ENCODE measurements at regions not wholly inside any gene's neighbourhood (a gene's known extent, or its start where the extent isn't known, plus 50 kb on each side); places are given as distances from the start of the nearest gene placed in this dataset.
"Not testable (repeated sequence)": the region's sequence is repeated elsewhere in the genome, so short reads cannot be mapped to it uniquely, and the experiment has no call there.

DNA sequence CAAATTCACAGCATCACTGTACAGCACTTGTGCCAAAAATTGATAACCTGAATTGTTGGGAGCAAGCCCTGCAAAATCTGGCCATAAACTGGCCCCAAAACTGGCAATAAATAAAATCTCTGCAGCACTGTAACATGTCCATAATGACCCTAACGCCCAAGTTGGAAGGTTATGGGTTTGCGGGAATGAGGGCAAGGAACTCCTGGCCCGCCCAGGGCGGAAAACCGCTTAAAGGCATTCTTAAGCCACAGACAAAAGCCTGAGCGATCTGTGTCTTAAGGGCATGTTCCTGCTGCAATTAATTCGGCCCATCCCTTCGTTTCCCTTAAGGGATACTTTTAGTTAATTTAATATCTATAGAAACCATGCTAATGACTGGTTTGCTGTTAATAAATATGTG is 690.1 kb upstream of the EPHA5 start:
- DNase-seq; intact Hi-C loops (cut with DNase I): not testable (repeated sequence)

DNA sequence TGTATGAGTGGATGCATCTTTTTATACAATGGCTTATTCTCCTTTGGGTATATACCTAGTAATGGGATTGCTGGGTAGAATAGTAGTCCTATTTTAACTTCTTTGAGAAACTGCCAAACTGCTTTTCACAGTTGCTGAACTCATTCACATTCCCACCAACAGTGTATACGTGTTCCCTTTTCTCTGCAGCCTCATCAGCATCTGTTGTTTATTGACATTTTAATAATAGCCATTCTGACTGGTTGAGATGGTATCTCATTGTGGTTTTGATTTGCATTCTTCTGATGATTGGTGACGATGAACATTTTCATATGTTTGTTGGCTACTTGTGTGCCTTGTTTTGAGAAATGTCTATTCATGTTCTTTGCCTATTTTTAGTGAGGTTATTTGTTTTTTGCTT is 687.0 kb upstream of the EPHA5 start:
- DNase-seq, result no peak
- intact Hi-C loops (cut with DNase I), result no loop called here

DNA sequence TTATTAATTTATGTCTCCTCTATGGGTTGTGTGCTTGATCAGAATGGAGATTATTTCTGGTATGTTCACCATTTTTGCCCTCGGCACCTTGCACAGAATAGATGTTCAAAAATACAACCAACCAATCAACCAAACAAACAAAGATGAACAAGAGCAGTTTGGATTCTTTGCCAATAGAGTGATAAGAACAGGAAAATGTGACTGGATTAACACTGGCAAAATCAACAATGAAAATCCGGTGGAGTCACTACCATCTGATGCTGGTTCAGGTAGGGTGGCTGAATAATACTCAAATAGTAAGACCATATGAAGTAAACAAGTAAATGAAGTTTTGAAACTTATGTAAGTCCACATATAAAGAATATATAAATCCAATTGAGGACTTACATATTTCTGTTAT is 685.0 kb upstream of the EPHA5 start:
- intact Hi-C loops (cut with DNase I), result no loop called here

DNA sequence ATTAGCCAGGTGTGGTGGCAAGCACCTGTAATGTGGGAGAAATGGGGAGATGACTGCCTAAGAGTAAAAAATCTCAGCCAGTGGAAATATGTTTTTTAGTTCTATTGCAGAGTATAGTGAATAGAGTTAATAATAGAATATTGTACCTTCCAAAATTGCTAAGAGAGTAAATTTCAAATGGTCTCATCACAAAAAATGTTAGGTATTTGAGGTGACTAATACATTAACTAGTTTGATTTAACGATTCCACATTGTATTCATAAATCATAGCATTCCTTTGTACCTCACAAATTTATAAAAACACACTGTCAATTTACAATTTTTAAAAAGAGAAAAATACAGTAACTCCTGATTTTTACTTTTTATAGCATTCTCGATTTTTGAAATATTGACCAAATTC is 681.5 kb upstream of the EPHA5 start:
- intact Hi-C loops (cut with DNase I), result no loop called here
- no peak for DNase-seq

More for the DNA sequence above, 685.0 kb upstream of the EPHA5 start:
- DNase-seq, result no peak

DNA sequence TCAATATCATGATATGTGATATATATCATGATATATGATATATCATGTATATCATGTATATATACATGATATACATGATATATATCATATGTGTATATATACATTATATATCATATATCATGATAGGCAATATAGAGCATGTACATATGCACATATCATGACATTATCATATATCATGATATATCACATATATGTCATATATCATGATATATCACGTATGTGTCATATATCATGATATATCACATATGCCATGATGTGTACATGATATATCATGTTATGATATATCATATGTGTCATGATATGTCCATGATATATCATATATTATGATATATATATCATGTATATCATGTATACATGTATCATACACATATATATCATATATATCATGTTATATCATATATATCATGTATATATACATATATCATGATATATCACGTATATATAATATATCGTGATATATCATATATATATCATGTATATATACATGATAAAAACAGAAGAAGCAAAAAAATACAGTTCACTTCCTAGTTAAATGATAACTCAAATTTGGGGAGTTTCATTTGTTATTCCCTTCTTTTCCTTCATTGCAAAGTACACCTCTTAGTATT is 670.1 kb upstream of the EPHA5 start:
- intact Hi-C loops (cut with DNase I), result no loop called here
- no peak for DNase-seq

DNA sequence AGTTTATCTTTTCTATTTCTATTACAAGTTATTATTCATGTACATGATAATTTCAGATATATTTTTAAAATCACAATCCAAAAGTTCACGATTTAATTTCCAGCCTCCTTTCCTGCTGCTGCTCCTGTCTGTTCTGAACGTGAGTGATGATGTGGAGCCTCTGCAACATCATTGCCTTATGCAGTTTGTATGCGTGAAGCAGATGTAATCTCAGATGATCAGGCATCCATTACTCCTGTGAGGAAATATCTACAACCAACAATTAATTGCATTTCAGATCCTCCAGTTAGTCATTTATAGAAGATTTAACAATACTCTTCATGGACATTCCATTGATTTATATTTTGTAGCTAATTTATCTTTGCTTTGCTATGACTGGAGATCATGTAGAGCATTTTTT is 668.7 kb upstream of the EPHA5 start:
- no peak for DNase-seq
- intact Hi-C loops (cut with DNase I), result no loop called here

DNA sequence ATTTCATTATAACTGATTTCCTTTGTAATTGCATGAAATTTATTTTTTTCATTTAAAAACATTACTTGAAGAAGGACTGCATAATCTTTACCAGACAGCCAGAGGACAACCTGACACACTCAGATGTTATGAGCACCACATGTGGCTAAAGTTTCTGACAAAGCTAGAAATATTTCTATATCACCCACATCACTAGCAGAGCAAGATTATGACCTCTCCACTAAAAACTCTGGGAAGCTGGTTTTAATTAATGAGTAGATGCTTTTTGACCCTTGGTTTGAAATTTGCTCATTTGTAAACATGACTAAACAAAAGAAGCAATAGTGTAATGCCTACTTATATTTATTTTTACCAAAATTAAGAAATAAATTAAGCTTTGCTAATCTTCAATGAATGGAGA is 661.5 kb upstream of the EPHA5 start:
- no peak for DNase-seq
- intact Hi-C loops (cut with DNase I), result no loop called here

DNA sequence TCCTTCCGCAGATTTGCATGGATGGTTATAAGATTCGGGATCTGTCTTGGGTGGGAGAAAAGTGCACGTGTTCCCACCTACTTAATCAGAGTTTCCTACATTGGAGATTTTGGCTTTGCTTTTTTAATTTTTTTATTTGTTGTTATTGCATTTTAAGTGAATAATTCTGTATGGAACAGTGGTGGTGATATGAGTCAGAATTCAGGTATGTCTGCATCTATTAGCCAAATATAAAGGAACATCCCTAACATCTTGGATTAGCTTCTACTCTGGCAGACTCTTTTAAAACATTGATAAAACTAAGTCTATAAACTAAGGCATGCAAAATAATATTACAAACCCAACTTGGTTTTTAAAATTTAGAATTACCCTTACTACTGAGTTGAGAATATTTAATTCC is 659.8 kb upstream of the EPHA5 start:
- intact Hi-C loops (cut with DNase I), result no loop called here
- no peak for DNase-seq

DNA sequence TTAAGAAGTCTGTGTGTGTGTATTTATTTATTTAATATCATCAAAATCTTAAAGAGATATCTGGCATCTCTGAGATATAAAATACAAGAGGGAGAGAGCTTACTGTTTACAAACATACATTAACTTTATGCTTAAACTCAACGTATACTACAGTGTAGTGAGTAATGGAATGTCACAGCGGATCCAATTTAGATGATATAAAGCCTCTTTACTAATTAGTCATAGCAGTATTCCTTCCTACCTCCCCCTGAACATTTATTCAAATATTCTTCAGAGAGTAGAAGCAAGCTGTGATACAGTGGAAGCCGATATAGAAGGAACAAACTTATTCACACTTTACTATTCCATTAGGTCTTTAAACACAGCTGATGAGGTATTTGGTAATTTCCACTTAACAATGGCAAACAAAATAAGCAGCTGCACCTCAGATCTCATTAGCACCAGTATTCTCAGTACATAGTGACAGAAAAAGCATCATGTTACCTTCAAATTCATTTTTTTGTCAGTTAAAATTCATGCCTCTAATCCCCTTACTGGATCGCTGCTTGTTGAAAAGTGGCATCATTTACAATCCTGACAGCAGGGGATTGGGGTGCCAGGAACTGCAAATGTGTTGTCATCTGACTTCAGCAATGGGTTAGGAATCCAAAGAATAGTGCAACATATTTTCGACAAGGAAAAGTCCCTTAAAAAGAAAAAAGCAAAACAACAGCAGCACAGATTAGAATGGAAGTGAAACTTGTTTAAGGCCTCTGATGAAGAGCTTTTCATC is 658.7 kb upstream of the EPHA5 start:
- intact Hi-C loops (cut with DNase I), result no loop called here
- DNase-seq, result no peak

DNA sequence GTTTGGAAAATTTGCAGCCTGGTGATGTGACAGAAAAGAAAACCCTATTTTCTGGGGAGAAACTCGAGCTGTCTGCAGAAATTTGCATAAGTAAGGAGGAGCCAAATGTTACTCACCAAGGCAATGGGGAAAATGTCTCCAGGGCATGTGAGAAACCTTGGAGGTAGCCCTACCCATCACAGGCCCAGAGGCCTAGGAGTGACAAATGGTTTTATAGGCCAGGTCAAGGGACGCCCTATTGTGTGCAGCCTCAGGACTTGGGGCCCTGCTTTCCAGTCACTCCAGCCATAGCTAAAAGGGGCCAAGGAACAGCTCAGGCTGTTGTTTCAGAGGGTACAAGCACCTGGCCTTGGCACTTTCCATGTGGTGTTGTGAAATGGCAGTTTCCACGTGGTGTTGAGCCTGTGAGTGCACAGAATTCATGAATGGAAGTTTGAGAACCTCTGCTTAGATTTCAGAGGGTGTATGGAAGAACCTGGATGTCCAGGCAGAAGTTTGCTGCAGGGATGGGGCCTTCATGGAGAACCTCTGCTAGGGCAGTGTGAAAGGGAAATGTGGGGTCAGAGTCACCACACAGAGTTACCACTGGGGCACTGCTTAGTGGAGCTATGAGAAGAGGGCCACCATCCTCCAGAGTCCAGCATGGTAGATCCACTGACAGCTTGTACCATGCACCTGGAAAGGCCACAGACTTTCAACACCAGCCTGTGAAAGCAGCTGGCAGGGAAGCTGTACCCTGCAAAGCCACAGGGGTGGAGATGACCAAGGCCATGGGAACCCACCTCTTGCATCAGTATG is 637.6 kb upstream of the EPHA5 start:
- intact Hi-C loops (cut with DNase I), result no loop called here
- DNase-seq, result no peak

DNA sequence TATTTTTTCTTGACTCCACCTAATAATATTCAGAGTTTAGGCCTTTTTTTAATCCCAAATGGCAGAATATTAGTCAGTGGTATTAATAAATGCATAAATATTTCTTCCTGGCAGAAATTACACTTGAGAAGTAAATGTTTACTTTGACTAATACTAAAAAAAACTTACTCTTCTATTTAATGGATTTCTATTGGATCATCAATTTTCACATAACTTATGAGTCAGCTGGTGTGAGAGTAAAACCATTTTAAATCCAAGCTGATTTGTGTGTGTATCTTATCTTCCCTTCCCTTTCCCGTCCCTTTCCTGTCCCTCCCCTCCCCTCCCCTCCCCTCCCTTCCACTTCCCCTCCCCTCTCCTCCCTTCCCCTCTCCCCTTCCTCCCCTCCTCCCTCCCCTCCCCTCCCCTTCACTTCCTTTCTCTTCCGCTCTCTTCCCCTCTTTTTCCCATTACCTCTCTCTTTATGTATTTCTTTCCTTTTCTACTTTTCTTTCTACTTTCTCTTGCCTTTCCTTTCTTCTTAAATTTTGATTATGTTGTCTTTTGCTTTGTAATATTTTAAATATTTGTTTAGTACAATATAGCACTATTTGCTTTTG is 630.1 kb upstream of the EPHA5 start:
- no peak for DNase-seq
- intact Hi-C loops (cut with DNase I), result no loop called here

DNA sequence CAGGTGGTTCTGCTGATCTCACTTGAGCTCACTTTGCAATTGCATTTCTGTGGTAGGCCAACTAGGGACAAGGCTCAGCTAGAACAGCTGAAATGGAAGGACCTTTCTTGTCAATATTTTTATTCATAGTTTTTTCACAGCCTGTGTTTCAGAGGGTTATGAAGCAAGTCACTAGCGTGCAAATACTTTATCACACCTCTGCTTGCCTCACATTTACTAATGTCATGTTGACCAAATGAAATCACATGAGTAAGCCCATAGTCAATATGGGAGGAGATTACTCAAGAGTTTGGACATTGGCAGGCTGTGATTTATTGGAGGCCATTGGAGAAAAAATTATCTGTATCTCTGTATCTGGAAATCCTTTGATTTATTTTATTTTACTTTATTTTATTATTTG is 628.3 kb upstream of the EPHA5 start:
- DNase-seq, result no peak
- intact Hi-C loops (cut with DNase I), result no loop called here

DNA sequence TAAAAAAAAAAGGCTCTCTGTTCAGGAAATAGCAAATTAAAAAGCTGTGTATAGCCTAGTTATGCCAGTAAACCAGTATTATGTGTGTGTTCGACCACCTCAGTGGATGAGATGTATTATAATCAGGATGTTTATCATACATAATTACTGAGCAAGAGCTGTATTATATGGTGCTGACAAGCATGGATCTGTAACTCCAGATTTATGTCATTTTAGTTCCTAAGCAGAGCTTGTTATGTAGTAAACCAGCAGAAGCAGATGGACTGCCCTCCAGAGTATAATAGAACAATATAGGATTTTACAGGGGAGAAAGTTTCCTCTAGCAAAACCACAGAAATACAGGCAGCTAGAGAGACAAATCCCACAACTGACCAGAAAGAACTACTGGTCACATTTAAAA is 627.4 kb upstream of the EPHA5 start:
- intact Hi-C loops (cut with DNase I), result no loop called here
- DNase-seq, result no peak

DNA sequence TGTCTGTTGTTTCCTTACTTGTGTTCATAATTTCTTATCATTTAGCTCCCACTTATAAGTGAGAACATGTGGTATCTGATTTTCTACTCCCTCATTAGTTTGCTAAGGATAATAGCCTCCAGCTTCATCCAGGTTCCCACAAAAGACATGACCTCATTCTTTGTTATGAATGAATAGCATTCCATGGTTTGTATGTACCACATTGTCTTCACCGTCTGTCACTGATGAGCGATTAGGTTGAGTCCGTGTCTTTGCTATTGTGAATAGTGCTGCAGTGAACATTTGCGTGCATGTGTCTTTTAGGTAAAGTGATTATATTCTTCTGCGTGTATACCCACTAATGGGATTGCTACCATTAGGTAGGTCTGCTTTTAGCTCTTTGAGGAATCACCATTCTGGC is 624.3 kb upstream of the EPHA5 start:
- intact Hi-C loops (cut with DNase I), result no loop called here
- DNase-seq, result no peak

DNA sequence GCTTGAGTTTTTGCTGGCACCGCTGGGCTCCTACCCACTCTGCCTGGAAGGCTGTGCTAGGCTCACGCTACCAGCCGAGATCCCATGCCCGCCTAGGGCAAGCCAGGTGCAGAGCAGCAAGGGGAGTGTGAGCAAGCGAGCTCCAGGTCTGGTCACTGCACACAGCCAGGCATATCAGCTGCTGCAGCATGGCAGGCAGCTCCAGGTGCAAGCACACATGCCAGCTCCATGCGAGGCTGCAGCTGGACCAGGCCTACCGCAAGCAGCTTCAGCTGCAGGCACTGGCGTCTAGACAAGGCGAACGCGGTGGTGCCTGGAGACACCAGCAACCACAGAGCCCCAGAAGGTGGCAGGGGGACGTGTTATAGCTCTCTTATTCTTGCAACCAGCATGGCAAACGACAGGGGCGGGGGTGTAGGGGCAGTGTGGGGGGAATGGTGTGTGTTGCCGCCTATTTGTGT is 614.7 kb upstream of the EPHA5 start:
- DNase-seq, result peak in 3 of 10 donors; percentile 45 to 67 (median 59)
- intact Hi-C loops (cut with DNase I), result no loop called here

DNA sequence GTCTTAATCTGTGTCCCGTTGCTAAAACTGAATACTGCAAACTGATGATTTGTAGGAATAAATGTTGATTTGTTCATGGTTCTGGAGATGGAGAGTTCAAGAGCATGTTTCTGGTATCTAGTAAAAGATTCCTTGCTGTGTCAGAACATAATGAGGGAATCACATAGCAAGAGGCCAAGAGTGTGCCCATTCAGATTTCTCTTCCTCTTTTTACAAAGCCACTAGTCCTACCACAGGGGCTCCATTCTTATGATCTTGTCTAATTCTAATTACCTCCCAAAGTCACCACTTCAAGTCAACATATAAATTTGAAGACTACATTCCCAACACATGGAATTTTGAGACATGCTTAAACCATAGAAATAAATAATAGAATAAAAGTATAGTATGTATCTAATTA is 608.8 kb upstream of the EPHA5 start:
- intact Hi-C loops (cut with DNase I), result no loop called here
- DNase-seq, result no peak

DNA sequence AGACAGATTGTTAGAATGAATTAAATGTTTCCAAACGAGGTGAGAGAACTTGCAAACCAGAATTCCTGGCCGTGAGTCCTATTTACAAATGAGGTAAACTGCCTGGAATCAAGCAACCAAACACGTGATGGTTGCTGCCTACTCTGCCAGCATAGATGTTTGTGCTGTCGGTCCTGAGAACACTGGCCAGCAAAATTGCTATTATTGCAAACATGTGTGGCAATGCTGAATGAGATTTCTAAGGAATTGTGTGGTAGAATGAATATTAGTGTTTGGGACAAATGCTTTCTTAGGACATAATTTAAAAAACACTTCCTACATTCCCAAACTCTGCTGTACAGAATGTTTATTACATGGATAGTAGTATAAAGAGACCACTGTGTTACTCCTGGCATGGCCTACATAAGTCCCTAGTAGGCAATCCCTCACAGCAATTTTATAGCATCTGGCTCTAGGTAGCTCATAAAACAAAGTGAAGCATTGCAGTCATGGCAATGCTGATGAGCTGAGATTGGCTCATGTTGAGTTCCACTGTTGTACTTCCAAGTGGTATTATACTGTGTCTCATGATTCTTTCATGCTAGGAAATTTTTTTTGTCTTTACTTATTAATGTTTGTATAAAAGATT is 605.2 kb upstream of the EPHA5 start:
- intact Hi-C loops (cut with DNase I), result no loop called here
- DNase-seq, result peak in 1 of 10 donors; percentile 6

DNA sequence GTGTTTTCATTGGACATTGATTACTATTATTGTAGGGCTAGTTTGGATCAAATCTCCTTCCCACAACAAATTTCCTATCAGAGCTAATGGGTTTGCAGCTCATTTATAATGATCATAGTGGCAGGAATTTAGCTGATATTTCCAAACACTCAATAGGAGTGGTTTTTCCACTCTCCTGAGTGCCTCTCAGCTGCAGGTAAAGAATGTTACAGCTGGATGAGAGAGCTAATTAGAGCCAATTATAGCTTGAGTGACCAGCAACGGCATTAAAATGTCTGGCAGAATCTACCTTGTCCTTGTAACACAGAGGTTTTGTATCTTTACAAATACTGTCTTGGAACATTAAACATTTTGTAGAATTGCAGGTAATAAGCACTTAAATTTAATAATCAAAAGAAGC is 602.8 kb upstream of the EPHA5 start:
- DNase-seq, result no peak
- intact Hi-C loops (cut with DNase I), result no loop called here

DNA sequence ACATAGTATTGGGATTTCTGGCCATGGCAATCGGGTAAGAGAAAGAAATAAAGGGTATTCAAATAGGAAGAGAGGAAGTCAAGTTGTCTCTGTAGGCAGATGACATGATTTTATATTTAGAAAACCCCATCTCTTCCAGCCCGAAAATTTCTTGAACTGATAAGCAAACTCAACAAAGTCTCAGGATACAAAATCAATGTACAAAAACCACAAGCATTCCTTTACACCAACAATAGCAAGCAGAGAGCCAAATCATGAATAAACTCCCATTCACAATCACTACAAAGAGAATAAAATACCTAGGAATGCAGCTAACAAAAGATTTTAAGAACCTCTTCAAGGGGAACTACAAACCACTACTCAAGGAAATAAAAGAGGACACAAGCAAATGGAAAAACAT is 600.1 kb upstream of the EPHA5 start:
- DNase-seq; intact Hi-C loops (cut with DNase I): not testable (repeated sequence)

DNA sequence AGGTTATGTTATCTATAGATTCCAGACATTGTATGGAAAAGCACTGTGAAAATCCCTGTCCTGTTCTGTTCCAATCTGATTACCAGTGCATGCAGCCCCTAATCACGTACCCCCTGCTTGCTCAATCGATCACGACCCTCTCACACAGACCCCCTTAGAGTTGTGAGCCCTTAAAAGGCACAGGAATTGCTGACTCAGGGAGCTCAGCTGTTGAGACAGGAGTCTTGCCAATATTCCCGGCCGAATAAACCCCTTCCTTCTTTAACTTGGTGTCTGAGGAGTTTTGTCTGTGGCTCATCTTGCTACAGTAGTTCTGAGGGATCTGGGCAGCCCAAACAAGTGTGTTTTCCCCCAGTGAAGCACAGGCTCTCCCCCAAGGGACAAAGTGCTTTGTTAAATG is 596.3 kb upstream of the EPHA5 start:
- intact Hi-C loops (cut with DNase I), result not testable (repeated sequence)
- DNase-seq, result peak in 1 of 10 donors; percentile 17

DNA sequence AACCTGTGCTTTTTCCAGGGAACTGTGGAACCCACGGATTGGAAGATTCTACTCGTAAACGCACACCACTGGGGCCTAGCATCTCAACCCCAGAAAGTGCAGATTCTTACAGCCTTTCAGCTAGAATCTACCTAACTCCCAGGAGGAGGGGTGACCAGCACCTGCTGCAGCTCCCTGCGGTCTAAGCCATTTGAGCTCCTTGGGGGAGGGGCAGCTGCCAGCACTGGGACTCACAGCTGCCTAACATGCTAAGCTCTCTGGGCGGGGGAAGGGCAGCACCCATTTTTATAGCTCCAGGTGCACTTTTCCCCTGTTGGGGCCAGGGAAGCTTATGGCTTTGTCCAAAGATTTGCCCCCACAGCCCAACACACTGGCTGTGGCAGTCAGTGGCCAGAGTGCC is 595.7 kb upstream of the EPHA5 start:
- DNase-seq, result peak in 2 of 10 donors; percentile 37 to 38
- intact Hi-C loops (cut with DNase I), result no loop called here

Data from posterior cingulate gyrus (tissue), 11 donors.